PC-9 (cell line): ENCODE measurements at regions not wholly inside any gene's neighbourhood (a gene's known extent, or its start where the extent isn't known, plus 50 kb on each side); places are given as distances from the start of the nearest gene placed in this dataset.

Source experiments
- CTCF ChIP-seq: fragments of 200-600 bp; sonication (generic); conservative IDR thresholded peaks from 2 replicates; pipeline ENCODE4 v1.6.1; 2017; ENCODE audit warnings: mixed run types, antibody characterized with exemption, mild to moderate bottlenecking, moderate library complexity
- EZH2 ChIP-seq: fragments of 200-600 bp; sonication (generic); IDR thresholded peaks from 2 replicates; pipeline ENCODE4 v1.8.0; 2017; ENCODE audit warnings: antibody characterized with exemption, low read depth

DNA sequence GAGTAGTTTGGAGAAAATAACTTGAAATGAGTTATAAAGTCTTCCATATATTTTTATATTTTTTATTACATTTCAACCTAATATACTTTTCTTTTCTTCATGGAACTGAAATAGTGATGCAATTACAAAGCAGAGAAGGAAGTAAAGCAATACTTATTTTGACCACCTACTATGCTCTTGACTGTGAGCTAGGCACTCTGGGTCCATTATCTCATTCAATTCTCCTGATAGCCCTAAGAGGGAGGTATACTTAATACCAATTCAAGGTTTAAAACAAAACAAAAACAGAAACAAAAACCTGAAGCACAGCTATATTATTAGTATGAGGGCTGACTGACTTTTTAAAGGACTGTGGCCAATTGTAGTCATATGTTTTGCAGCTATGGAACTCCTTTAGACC is 193.5 kb downstream of the MAD2L1 start:
- TF ChIP-seq CTCF (no peak), EZH2 (no peak)
